ENCODE measurements at regions not wholly inside any gene's neighbourhood (a gene's known extent, or its start where the extent isn't known, plus 50 kb on each side); places are given as distances from the start of the nearest gene placed in this dataset.
"Not testable (repeated sequence)": the region's sequence is repeated elsewhere in the genome, so short reads cannot be mapped to it uniquely, and the experiment has no call there.

- intact Hi-C loops (cut with DNase I); ATAC-seq; DNase-seq: not testable (repeated sequence)
These were observed 77.9 kb downstream of the NR4A2 start for GRCh38 chr2:156254637-156255067.

GRCh38 chr2:156253765-156254164 lies 78.8 kb downstream of the NR4A2 start:
- ATAC-seq (no peak), DNase-seq (no peak)
- intact Hi-C loops (cut with DNase I), result no loop called here

- DNase-seq (no peak), ATAC-seq (no peak)
- intact Hi-C loops (cut with DNase I), result no loop called here
These were observed 89.6 kb downstream of the NR4A2 start for GRCh38 chr2:156242874-156243273.

GRCh38 chr2:156237558-156237957 lies 95.0 kb downstream of the NR4A2 start:
- ATAC-seq (no peak), DNase-seq (no peak)
- intact Hi-C loops (cut with DNase I), result no loop called here

GRCh38 chr2:156229724-156230362 lies 102.7 kb downstream of the NR4A2 start:
- intact Hi-C loops (cut with DNase I), result no loop called here
- DNase-seq (no peak), ATAC-seq (no peak)

GRCh38 chr2:156223328-156223727 lies 109.2 kb downstream of the NR4A2 start:
- ATAC-seq; DNase-seq; intact Hi-C loops (cut with DNase I): not testable (repeated sequence)

GRCh38 chr2:156221703-156222102 lies 110.8 kb downstream of the NR4A2 start:
- intact Hi-C loops (cut with DNase I), result no loop called here
- no peak for DNase-seq
- no peak for ATAC-seq

GRCh38 chr2:156219491-156220100 lies 112.9 kb downstream of the NR4A2 start:
- intact Hi-C loops (cut with DNase I), result no loop called here

GRCh38 chr2:156215656-156216055 lies 116.9 kb downstream of the NR4A2 start:
- intact Hi-C loops (cut with DNase I), result no loop called here

More at GRCh38 chr2:156219491-156220100, 112.9 kb downstream of the NR4A2 start:
- DNase-seq, result no peak
- ATAC-seq, result no peak

GRCh38 chr2:156211318-156211717 lies 121.2 kb downstream of the NR4A2 start:
- intact Hi-C loops (cut with DNase I), result no loop called here
- no peak for DNase-seq
- no peak for ATAC-seq

More at GRCh38 chr2:156215656-156216055, 116.9 kb downstream of the NR4A2 start:
- ATAC-seq (no peak), DNase-seq (no peak)

GRCh38 chr2:156206355-156206754 lies 126.2 kb downstream of the NR4A2 start:
- intact Hi-C loops (cut with DNase I), result no loop called here
- DNase-seq, result no peak
- ATAC-seq, result no peak

GRCh38 chr2:156199588-156199987 lies 132.9 kb downstream of the NR4A2 start:
- DNase-seq (no peak), ATAC-seq (no peak)
- intact Hi-C loops (cut with DNase I), result no loop called here

GRCh38 chr2:156196031-156196430 lies 136.5 kb downstream of the NR4A2 start:
- intact Hi-C loops (cut with DNase I), result no loop called here
- no peak for DNase-seq
- no peak for ATAC-seq

GRCh38 chr2:156192468-156192867 lies 140.1 kb downstream of the NR4A2 start:
- DNase-seq (no peak), ATAC-seq (no peak)
- intact Hi-C loops (cut with DNase I), result loop anchor here in 1 of 2 donors (5.0 kb wide), 1 partner anchor 395 kb away; no protein-coding TSS in a partner anchor

GRCh38 chr2:156191527-156191926 lies 141.0 kb downstream of the NR4A2 start:
- no peak for DNase-seq
- no peak for ATAC-seq
- intact Hi-C loops (cut with DNase I), result loop anchor here in 1 of 2 donors (5.0 kb wide), 1 partner anchor 396 kb away; no protein-coding TSS in a partner anchor

GRCh38 chr2:156190517-156190916 lies 142.0 kb downstream of the NR4A2 start:
- intact Hi-C loops (cut with DNase I), result loop anchor here in 1 of 2 donors (5.0 kb wide), 1 partner anchor 397 kb away; no protein-coding TSS in a partner anchor

GRCh38 chr2:156189584-156189983 lies 142.9 kb downstream of the NR4A2 start:
- DNase-seq, result no peak
- ATAC-seq, result no peak
- intact Hi-C loops (cut with DNase I), result no loop called here

More at GRCh38 chr2:156190517-156190916, 142.0 kb downstream of the NR4A2 start:
- no peak for ATAC-seq
- no peak for DNase-seq

- ATAC-seq, result no peak
- intact Hi-C loops (cut with DNase I), result no loop called here
- DNase-seq, result no peak
These were observed 143.4 kb downstream of the NR4A2 start for GRCh38 chr2:156189143-156189542.

- ATAC-seq (no peak), DNase-seq (no peak)
- intact Hi-C loops (cut with DNase I), result no loop called here
These were observed 150.4 kb downstream of the NR4A2 start for GRCh38 chr2:156182132-156182531.

GRCh38 chr2:156181208-156181607 lies 151.3 kb downstream of the NR4A2 start:
- ATAC-seq (no peak), DNase-seq (no peak)
- intact Hi-C loops (cut with DNase I), result no loop called here

GRCh38 chr2:156177654-156178053 lies 154.9 kb downstream of the NR4A2 start:
- intact Hi-C loops (cut with DNase I), result no loop called here
- DNase-seq, result no peak
- ATAC-seq, result no peak

Data from left cardiac atrium (tissue), 4 donors.